Mesothelial cell of epicardium (in vitro differentiated cells): ENCODE measurements at regions not wholly inside any gene's neighbourhood (a gene's known extent, or its start where the extent isn't known, plus 50 kb on each side); places are given as distances from the start of the nearest gene placed in this dataset.

Experiments
- DNase-seq, 2 experiments: peaks; one replicate each; pipeline ENCODE4 v3.0.0; 2021; ENCODE audit warnings: low spot score in 2 of 2; ENCODE audit not compliant: unreplicated experiment in 2 of 2
- H3K27ac Mint-ChIP-seq: 2 replicates; pipeline ENCODE4 v1.8.0; 2021; ENCODE audit warnings: mixed read lengths
- H3K27me3 Mint-ChIP-seq: 2 replicates; pipeline ENCODE4 v1.8.0; 2021; ENCODE audit warnings: low read depth, mixed read lengths
- H3K36me3 Mint-ChIP-seq: 2 replicates; pipeline ENCODE4 v1.8.0; 2021; ENCODE audit warnings: mixed read lengths
- H3K4me1 Mint-ChIP-seq: 2 replicates; pipeline ENCODE4 v1.8.0; 2021; ENCODE audit warnings: mixed read lengths
- H3K4me3 Mint-ChIP-seq: 2 replicates; pipeline ENCODE4 v1.8.0; 2021; ENCODE audit warnings: mild to moderate bottlenecking, moderate library complexity, mixed read lengths
- H3K9me3 Mint-ChIP-seq: 2 replicates; pipeline ENCODE4 v1.8.0; 2021; ENCODE audit warnings: mixed read lengths
- CTCF ChIP-seq: fragments of 200-600 bp; sonication (generic); IDR thresholded peaks from one replicate; pipeline ENCODE4 v1.5.0; 2021; ENCODE audit warnings: antibody characterized with exemption; ENCODE audit not compliant: unreplicated experiment

GRCh38 chr6:14038467-14039437, 78.8 kb upstream of the CD83 start:
- TF ChIP-seq CTCF = no peak

GRCh38 chr6:14040042-14040441, 77.5 kb upstream of the CD83 start:
- H3K9me3 Mint-ChIP-seq = peaks cover 9% of the 10 kb centered on the region
- no peak for DNase-seq
- H3K27ac Mint-ChIP-seq = no peak overlapping the region
- no peak for TF ChIP-seq CTCF
- H3K4me1 Mint-ChIP-seq = peaks cover 30% of the 10 kb centered on the region
- no peak overlapping the region for H3K4me3 Mint-ChIP-seq
- peaks cover 11% of the 10 kb centered on the region for H3K27me3 Mint-ChIP-seq
- no peaks in the 10 kb centered on the region for H3K36me3 Mint-ChIP-seq

More at GRCh38 chr6:14038467-14039437, 78.8 kb upstream of the CD83 start:
- DNase-seq = no peak
- peaks cover 10% of the 10 kb centered on the region for H3K27me3 Mint-ChIP-seq
- H3K9me3 Mint-ChIP-seq = peaks cover 15% of the 10 kb centered on the region
- peaks cover 32% of the 10 kb centered on the region for H3K4me1 Mint-ChIP-seq
- no peaks in the 10 kb centered on the region for H3K36me3 Mint-ChIP-seq
- H3K4me3 Mint-ChIP-seq = no peak overlapping the region
- no peak overlapping the region for H3K27ac Mint-ChIP-seq

- no peaks in the 10 kb centered on the region for H3K4me1 Mint-ChIP-seq
- TF ChIP-seq CTCF = peak; percentile 51
- no peak for DNase-seq
Measured at GRCh38 chr6:14046476-14047068, 71.0 kb upstream of the CD83 start.

GRCh38 chr6:14047151-14047740, 70.3 kb upstream of the CD83 start:
- H3K27me3 Mint-ChIP-seq = peaks cover 37% of the 10 kb centered on the region
- H3K9me3 Mint-ChIP-seq = no peaks in the 10 kb centered on the region
- H3K27ac Mint-ChIP-seq = no peak overlapping the region
- H3K4me1 Mint-ChIP-seq = no peaks in the 10 kb centered on the region
- no peak for DNase-seq
- no peaks in the 10 kb centered on the region for H3K36me3 Mint-ChIP-seq
- no peak for TF ChIP-seq CTCF
- no peak overlapping the region for H3K4me3 Mint-ChIP-seq

More at GRCh38 chr6:14046476-14047068, 71.0 kb upstream of the CD83 start:
- Mint-ChIP-seq H3K27ac (no peak overlapping the region), H3K4me3 (no peak overlapping the region), H3K36me3 (no peaks in the 10 kb centered on the region), H3K9me3 (no peaks in the 10 kb centered on the region), H3K27me3 (peaks cover 40% of the 10 kb centered on the region)

- Mint-ChIP-seq H3K36me3 (no peaks in the 10 kb centered on the region), H3K27me3 (peaks cover 33% of the 10 kb centered on the region)
- TF ChIP-seq CTCF = no peak
Measured at GRCh38 chr6:14048837-14049236, 68.7 kb upstream of the CD83 start.

More at GRCh38 chr6:14048837-14049236, 68.7 kb upstream of the CD83 start:
- H3K9me3 Mint-ChIP-seq = no peaks in the 10 kb centered on the region
- DNase-seq = no peak
- no peaks in the 10 kb centered on the region for H3K4me1 Mint-ChIP-seq
- H3K27ac Mint-ChIP-seq = no peak overlapping the region
- no peak overlapping the region for H3K4me3 Mint-ChIP-seq
